H9 (cell line): ENCODE measurements at regions not wholly inside any gene's neighbourhood (a gene's known extent, or its start where the extent isn't known, plus 50 kb on each side); places are given as distances from the start of the nearest gene placed in this dataset.
A peak's percentile ranks its signal among the peaks of the same experiment; 100 is the strongest.

Experiments used
- DNase-seq: peaks from one replicate; pipeline ENCODE4 v3.0.0-alpha.2; 2017
- H2AFZ ChIP-seq: one replicate; pipeline ENCODE4 v1.6.1; 2013; ENCODE audit warnings: mild to moderate bottlenecking, low read length, control low read depth, moderate library complexity
- H2AK5ac ChIP-seq: 2 replicates; pipeline ENCODE4 v1.6.1; 2013; ENCODE audit warnings: low read length, control low read depth, mixed read lengths; ENCODE audit not compliant: insufficient read length
- H2BK120ac ChIP-seq: one replicate; pipeline ENCODE4 v1.6.1; 2013; ENCODE audit warnings: low read depth, mild to moderate bottlenecking, low read length, control low read depth, inconsistent platforms; ENCODE audit not compliant: poor library complexity, severe bottlenecking
- H2BK12ac ChIP-seq: 2 replicates; pipeline ENCODE4 v1.6.1; 2013; ENCODE audit warnings: low read length, control low read depth, mixed read lengths, low read depth; ENCODE audit not compliant: insufficient read length
- H2BK15ac ChIP-seq: 2 replicates; pipeline ENCODE4 v1.6.1; 2013; ENCODE audit warnings: low read depth, low read length, control low read depth
- H2BK20ac ChIP-seq: one replicate; pipeline ENCODE4 v1.6.1; 2013; ENCODE audit warnings: low read depth, mild to moderate bottlenecking, low read length, control low read depth, inconsistent platforms; ENCODE audit not compliant: poor library complexity, severe bottlenecking
- H2BK5ac ChIP-seq: 2 replicates; pipeline ENCODE4 v1.6.1; 2013; ENCODE audit warnings: low read length, control low read depth, mixed read lengths; ENCODE audit not compliant: insufficient read length
- H3K14ac ChIP-seq: 2 replicates; pipeline ENCODE4 v1.6.1; 2013; ENCODE audit warnings: low read length, control low read depth; ENCODE audit not compliant: insufficient read depth
- H3K18ac ChIP-seq: 2 replicates; pipeline ENCODE4 v1.6.1; 2013; ENCODE audit warnings: low read depth, mild to moderate bottlenecking, mixed read lengths, low read length, control low read depth; ENCODE audit not compliant: insufficient read length
- H3K23ac ChIP-seq: 2 replicates; pipeline ENCODE4 v1.6.1; 2013; ENCODE audit warnings: low read length, control low read depth, mixed read lengths, low read depth; ENCODE audit not compliant: insufficient read length
- H3K23me2 ChIP-seq: 2 replicates; pipeline ENCODE4 v1.6.1; 2013; ENCODE audit warnings: low read depth, mild to moderate bottlenecking, mixed read lengths, low read length, control low read depth; ENCODE audit not compliant: insufficient read length, poor library complexity, severe bottlenecking
- H3K27ac ChIP-seq: 2 replicates; pipeline ENCODE4 v1.5.1; 2013; ENCODE audit warnings: low read length, control low read depth, mixed read lengths, low read depth; ENCODE audit not compliant: insufficient read length
- H3K27me3 ChIP-seq: 2 replicates; pipeline ENCODE4 v1.6.1; 2013; ENCODE audit warnings: low read length, control low read depth, inconsistent platforms; ENCODE audit not compliant: insufficient read depth
- H3K4ac ChIP-seq: 2 replicates; pipeline ENCODE4 v1.6.1; 2013; ENCODE audit warnings: low read depth, mild to moderate bottlenecking, control low read depth, inconsistent platforms, low read length, moderate library complexity
- H3K4me1 ChIP-seq: 2 replicates; pipeline ENCODE4 v1.6.1; 2013; ENCODE audit warnings: low read length, control low read depth, inconsistent platforms; ENCODE audit not compliant: insufficient read depth
- H3K4me2 ChIP-seq: 2 replicates; pipeline ENCODE4 v1.6.1; 2013; ENCODE audit warnings: low read length, control low read depth, mixed read lengths; ENCODE audit not compliant: insufficient read length, insufficient read depth
- H3K56ac ChIP-seq: 2 replicates; pipeline ENCODE4 v1.6.1; 2013; ENCODE audit warnings: low read depth, mild to moderate bottlenecking, mixed read lengths, low read length, control low read depth; ENCODE audit not compliant: insufficient read length
- H3K79me1 ChIP-seq: 2 replicates; pipeline ENCODE4 v1.6.1; 2013; ENCODE audit warnings: low read depth, mild to moderate bottlenecking, moderate library complexity, low read length, control low read depth, inconsistent platforms; ENCODE audit not compliant: insufficient read depth, poor library complexity, severe bottlenecking
- H3K79me2 ChIP-seq: 2 replicates; pipeline ENCODE4 v1.6.1; 2013; ENCODE audit warnings: low read length, control low read depth, inconsistent platforms; ENCODE audit not compliant: insufficient read depth
- H3K9ac ChIP-seq: 2 replicates; pipeline ENCODE4 v1.6.1; 2013; ENCODE audit warnings: low read length, control low read depth, mixed read lengths; ENCODE audit not compliant: insufficient read length; ENCODE audit errors: extremely low read depth
- H3K9me3 ChIP-seq: one replicate; pipeline ENCODE4 v1.6.1; 2013; ENCODE audit warnings: low read depth, low read length, inconsistent platforms; ENCODE audit not compliant: control insufficient read depth
- H3T11ph ChIP-seq: one replicate; pipeline ENCODE4 v1.6.1; 2013; ENCODE audit warnings: mild to moderate bottlenecking, low read length, control low read depth, inconsistent platforms
- H4K20me1 ChIP-seq: one replicate; pipeline ENCODE4 v1.6.1; 2013; ENCODE audit not compliant: control insufficient read depth, insufficient read length, insufficient read depth
- H4K5ac ChIP-seq: 2 replicates; pipeline ENCODE4 v1.6.1; 2013; ENCODE audit warnings: low read depth, mild to moderate bottlenecking, mixed read lengths, low read length, control low read depth; ENCODE audit not compliant: insufficient read length
- H4K8ac ChIP-seq: replicated peaks from 2 replicates; pipeline ENCODE4 v1.6.1; 2013; ENCODE audit warnings: low read length, control low read depth, mixed read lengths, low read depth; ENCODE audit not compliant: insufficient read length
- H4K91ac ChIP-seq: 2 replicates; pipeline ENCODE4 v1.6.1; 2013; ENCODE audit warnings: low read depth, mild to moderate bottlenecking, moderate library complexity, mixed read lengths, low read length, control low read depth; ENCODE audit not compliant: insufficient read length
- H3K27ac Mint-ChIP-seq, 3 experiments: 2 replicates in 2 of 3; 3 replicates in 1 of 3; pipeline ENCODE4 v1.8.0; 2020 to 2021; ENCODE audit warnings: mixed read lengths in 3 of 3, mild to moderate bottlenecking in 1 of 3, moderate library complexity in 1 of 3
- H3K27me3 Mint-ChIP-seq: 2 replicates; pipeline ENCODE4 v1.8.0; 2021; ENCODE audit warnings: low read depth, mild to moderate bottlenecking, moderate library complexity, mixed read lengths
- H3K36me3 Mint-ChIP-seq, 3 experiments: 2 replicates in 2 of 3; 3 replicates in 1 of 3; pipeline ENCODE4 v1.8.0; 2020 to 2021; ENCODE audit warnings: low read depth in 3 of 3, mixed read lengths in 3 of 3; ENCODE audit not compliant: insufficient read depth in 1 of 3
- H3K4me1 Mint-ChIP-seq, 2 experiments: 2 replicates each; pipeline ENCODE4 v1.8.0; 2020; ENCODE audit warnings: mixed read lengths in 2 of 2
- H3K4me3 Mint-ChIP-seq, 2 experiments: 2 replicates in 1 of 2; 3 replicates in 1 of 2; pipeline ENCODE4 v1.8.0; 2020 to 2021; ENCODE audit warnings: mild to moderate bottlenecking in 2 of 2, mixed read lengths in 2 of 2, moderate library complexity in 1 of 2
- H3K9me3 Mint-ChIP-seq, 2 experiments: 2 replicates in 1 of 2; 3 replicates in 1 of 2; pipeline ENCODE4 v1.8.0; 2020; ENCODE audit warnings: mild to moderate bottlenecking in 2 of 2, mixed read lengths in 2 of 2, moderate library complexity in 1 of 2
- CTCF ChIP-seq: fragments of 200-600 bp; sonication (generic); conservative IDR thresholded peaks from 3 replicates; pipeline ENCODE4 v1.8.0; 2021; ENCODE audit warnings: antibody characterized with exemption, mild to moderate bottlenecking
- WGBS: extraction: QIAGEN DNeasy Blood & Tissue Kit; methylation state at CpG from one replicate; pipeline ENCODE4 v1.1.7; 2013; ENCODE audit warnings: missing lambda C conversion rate, low lambda C conversion rate, mixed read lengths; ENCODE audit not compliant: insufficient read length; ENCODE audit errors: extremely low coverage; 5-methylcytosine and 5-hydroxymethylcytosine counted together

DNA sequence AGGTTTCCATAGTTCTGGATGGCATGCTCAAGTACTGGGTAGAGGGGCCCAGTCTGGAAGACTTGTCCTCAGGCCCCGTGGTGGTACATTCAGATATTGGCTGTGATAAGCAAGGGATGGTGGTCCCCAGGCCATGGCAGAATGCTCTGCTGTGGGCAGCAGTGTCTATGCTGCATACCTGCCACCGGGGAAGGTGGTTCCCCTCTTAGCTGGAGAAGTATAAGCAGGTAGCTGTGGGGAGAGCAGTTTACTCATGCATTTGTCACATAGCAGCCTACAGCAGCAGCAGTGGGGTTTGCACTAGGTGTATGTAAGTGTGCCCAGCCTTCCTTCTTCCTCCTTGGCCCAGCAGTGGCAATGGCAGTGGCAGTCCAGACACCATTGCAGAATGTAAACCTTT lies 69.3 kb upstream of the ADAMTS20 start:
- Histone ChIP-seq H3K27ac (no peak overlapping the region), H3K27me3 (no peaks in the 10 kb centered on the region), H2AK5ac (no peak overlapping the region), H3K14ac (no peak overlapping the region; the same call in 1 of the 2 replicates), H2BK20ac (no peak overlapping the region), H3K79me1 (no peaks in the 10 kb centered on the region), H3K9ac (no peak overlapping the region), H3K79me2 (no peaks in the 10 kb centered on the region), H2BK12ac (no peak overlapping the region), H4K5ac (peak overlapping the region; percentile 78), H3K4ac (no peak overlapping the region), H3K9me3 (no peaks in the 10 kb centered on the region), H3K23ac (no peak overlapping the region), H2BK120ac (no peak overlapping the region), H2BK15ac (no peak overlapping the region), H4K20me1 (no peaks in the 10 kb centered on the region), H4K91ac (no peak overlapping the region), H3K4me1 (no peaks in the 10 kb centered on the region), H4K8ac (no peak overlapping the region), H3K18ac (no peak overlapping the region), H2AFZ (no peak overlapping the region), H2BK5ac (no peak overlapping the region), H3K4me2 (no peak overlapping the region), H3T11ph (no peak overlapping the region), H3K23me2 (peaks cover 3% of the 10 kb centered on the region), H3K56ac (no peak overlapping the region)
- Mint-ChIP-seq H3K36me3 (no peaks in the 10 kb centered on the region), H3K4me3 (no peak overlapping the region), H3K27me3 (no peaks in the 10 kb centered on the region), H3K4me1 (no peaks in the 10 kb centered on the region), H3K27ac (no peak overlapping the region), H3K9me3 (no peaks in the 10 kb centered on the region; a peak in 1 of 5 replicates)
- no CpG with 5 or more reads among the region's 2 CpGs for WGBS
- no peak for TF ChIP-seq CTCF
- DNase-seq: no peak
